AML-193 (cell line): ENCODE measurements at regions not wholly inside any gene's neighbourhood (a gene's known extent, or its start where the extent isn't known, plus 50 kb on each side); places are given as distances from the start of the nearest gene placed in this dataset.

Experiments used
- DNase-seq, 2 experiments: peaks; one replicate each; lab custom pipeline; 2025; lab: John Stamatoyannopoulos, UW

- DNase-seq: no peak
Measured at GRCh38 chr14:65250162-65250495, 147.8 kb upstream of the MAX start.

- DNase-seq: no peak
Measured at GRCh38 chr14:65251213-65251612, 148.9 kb upstream of the MAX start.

GRCh38 chr14:65252482-65253255 is 150.4 kb upstream of the MAX start:
- no peak for DNase-seq

- DNase-seq: no peak
Measured at GRCh38 chr14:65255029-65255545, 152.8 kb upstream of the MAX start.

- no peak for DNase-seq
Measured at GRCh38 chr14:65255583-65256461, 153.5 kb upstream of the MAX start.

GRCh38 chr14:65256714-65257113 is 154.4 kb upstream of the MAX start:
- no peak for DNase-seq

- no peak for DNase-seq
Measured at GRCh38 chr14:65257425-65257824, 155.1 kb upstream of the FUT8 start.

GRCh38 chr14:65258391-65258790 is 154.1 kb upstream of the FUT8 start:
- DNase-seq: no peak

GRCh38 chr14:65259000-65259399 is 153.5 kb upstream of the FUT8 start:
- DNase-seq: no peak

- DNase-seq: no peak
Measured at GRCh38 chr14:65260786-65261185, 151.7 kb upstream of the FUT8 start.

- no peak for DNase-seq
Measured at GRCh38 chr14:65261425-65261920, 151.1 kb upstream of the FUT8 start.

GRCh38 chr14:65261946-65262345 is 150.6 kb upstream of the FUT8 start:
- no peak for DNase-seq

- DNase-seq: no peak
Measured at GRCh38 chr14:65263177-65263788, 149.2 kb upstream of the FUT8 start.

GRCh38 chr14:65267856-65268255 is 144.7 kb upstream of the FUT8 start:
- no peak for DNase-seq

- no peak for DNase-seq
Measured at GRCh38 chr14:65268594-65268993, 143.9 kb upstream of the FUT8 start.

GRCh38 chr14:65269732-65270131 is 142.8 kb upstream of the FUT8 start:
- DNase-seq: no peak

- no peak for DNase-seq
Measured at GRCh38 chr14:65277027-65277426, 135.5 kb upstream of the FUT8 start.

GRCh38 chr14:65277580-65278270 is 134.8 kb upstream of the FUT8 start:
- no peak for DNase-seq

GRCh38 chr14:65278589-65278988 is 133.9 kb upstream of the FUT8 start:
- no peak for DNase-seq

- no peak for DNase-seq
Measured at GRCh38 chr14:65279510-65279909, 133.0 kb upstream of the FUT8 start.

GRCh38 chr14:65279958-65280357 is 132.6 kb upstream of the FUT8 start:
- DNase-seq: no peak

GRCh38 chr14:65280653-65281052 is 131.9 kb upstream of the FUT8 start:
- no peak for DNase-seq
